Endothelial cell of umbilical vein (primary cell): ENCODE measurements at regions not wholly inside any gene's neighbourhood (a gene's known extent, or its start where the extent isn't known, plus 50 kb on each side); places are given as distances from the start of the nearest gene placed in this dataset.

Experiments used
- BruUV-seq: library from RNA; stranded (reverse); fragments of 400-500 nt; replicated peaks from 2 replicates; lab custom pipeline; 2021; lab: Mats Ljungman, UMichigan
- CTCF ChIA-PET: fragments of 300-600, 350-600 bp; sonication (Branson Sonifier 250); formaldehyde crosslinking; loops from one replicate; lab custom pipeline; 2021; ENCODE audit warnings: antibody characterized with exemption, inconsistent platforms; lab: Charles Lee
- POLR2A ChIA-PET: fragments of 300-600, 350-600 bp; sonication (Branson Sonifier 250); formaldehyde crosslinking; loops from one replicate; lab custom pipeline; 2021; ENCODE audit warnings: antibody characterized with exemption, inconsistent platforms; lab: Charles Lee
- DNase-seq: peaks from one replicate; pipeline ENCODE4 v3.0.0-alpha.2; 2011; ENCODE audit warnings: low read depth, low spot score
- FAIRE-seq: peaks from 2 replicates; lab custom pipeline; 2011; peaks lifted over from hg19 to GRCh38; lab: Jason Lieb, UNC
- H2AFZ ChIP-seq: 2 replicates; pipeline ENCODE4 v1.6.0; 2012; ENCODE audit warnings: low read depth, low read length, control low read depth, inconsistent platforms
- H3K27ac ChIP-seq: 2 replicates; pipeline ENCODE4 v1.5.1; 2011; ENCODE audit warnings: low read depth, mild to moderate bottlenecking, control low read depth, low read length, moderate library complexity; ENCODE audit not compliant: insufficient read depth
- H3K27me3 ChIP-seq, 2 experiments: 2 replicates each; pipeline versions ENCODE4 v1.6.0 to v1.6.1; 2011; ENCODE audit warnings: low read length in 2 of 2, mixed read lengths in 1 of 2; ENCODE audit not compliant: control insufficient read depth in 2 of 2, insufficient read depth in 2 of 2
- H3K36me3 ChIP-seq, 2 experiments: 2 replicates in 1 of 2; 3 replicates in 1 of 2; pipeline ENCODE4 v1.5.1; 2011; ENCODE audit warnings: low read length in 2 of 2, mild to moderate bottlenecking in 1 of 2, moderate library complexity in 1 of 2; ENCODE audit not compliant: control insufficient read depth in 2 of 2, insufficient read depth in 2 of 2; ENCODE audit errors: extremely low read depth in 1 of 2
- H3K4me1 ChIP-seq: 3 replicates; pipeline ENCODE4 v1.5.1; 2011; ENCODE audit warnings: mild to moderate bottlenecking, low read length; ENCODE audit not compliant: control insufficient read depth, insufficient read depth; ENCODE audit errors: extremely low read depth
- H3K4me2 ChIP-seq: 2 replicates; pipeline ENCODE4 v1.6.1; 2011; ENCODE audit warnings: low read length, control low read depth, mixed read lengths; ENCODE audit not compliant: insufficient read depth
- H3K4me3 ChIP-seq, 3 experiments: fragments of 200-600 bp in 1 of 3; sonication (generic), shearing (Covaris generic) in 1 of 3; replicated peaks in 1 of 3; 2 replicates each; pipeline ENCODE4 v1.5.1; 2011 to 2016; ENCODE audit warnings: control low read depth in 3 of 3, low read length in 3 of 3, mild to moderate bottlenecking in 2 of 3, inconsistent platforms in 1 of 3, low read depth in 1 of 3, moderate library complexity in 1 of 3; ENCODE audit not compliant: insufficient read depth in 1 of 3
- H3K79me2 ChIP-seq: 2 replicates; pipeline ENCODE4 v1.6.0; 2012; ENCODE audit warnings: low read length, inconsistent platforms; ENCODE audit not compliant: control insufficient read depth, insufficient read depth
- H3K9ac ChIP-seq: replicated peaks from 2 replicates; pipeline ENCODE3; 2011; ENCODE audit warnings: low read length, control low read depth; ENCODE audit not compliant: insufficient read depth; ENCODE audit errors: extremely low read depth
- H3K9me1 ChIP-seq: replicated peaks from 3 replicates; pipeline ENCODE4 v1.6.0; 2011; ENCODE audit warnings: mild to moderate bottlenecking, low read length; ENCODE audit not compliant: control insufficient read depth, insufficient read depth; ENCODE audit errors: extremely low read depth
- H3K9me3 ChIP-seq: replicated peaks from 2 replicates; pipeline ENCODE4 v1.5.1; 2012; ENCODE audit warnings: low read length, inconsistent platforms; ENCODE audit not compliant: control insufficient read depth, insufficient read depth
- H4K20me1 ChIP-seq: replicated peaks from 2 replicates; pipeline ENCODE3; 2011; ENCODE audit warnings: mild to moderate bottlenecking, low read length; ENCODE audit not compliant: control insufficient read depth, insufficient read depth; ENCODE audit errors: extremely low read depth
- CTCF ChIP-seq, 2 donors: IDR thresholded peaks; 1 replicate in 1 of 2; 2 replicates in 1 of 2; pipeline ENCODE4 v1.5.1; 2011; ENCODE audit warnings: low read length in 2 of 2, mild to moderate bottlenecking in 2 of 2, moderate library complexity in 2 of 2, control low read depth in 1 of 2, inconsistent platforms in 1 of 2, low read depth in 1 of 2; ENCODE audit not compliant: insufficient read depth in 1 of 2; ENCODE audit errors: extremely low read depth in 1 of 2
- EZH2 ChIP-seq: IDR thresholded peaks from 2 replicates; pipeline ENCODE4 v1.6.1; 2012; ENCODE audit warnings: borderline replicate concordance, low read depth, mild to moderate bottlenecking, moderate library complexity, low read length, inconsistent platforms; ENCODE audit not compliant: severe bottlenecking
- FOS ChIP-seq: IDR thresholded peaks from 2 replicates; pipeline ENCODE4 v1.6.1; 2011; ENCODE audit warnings: mild to moderate bottlenecking, low read length, moderate library complexity, borderline replicate concordance; ENCODE audit not compliant: insufficient read depth
- GATA2 ChIP-seq: IDR thresholded peaks from 2 replicates; pipeline ENCODE4 v1.7.0; 2011; ENCODE audit warnings: low read depth, mild to moderate bottlenecking, moderate library complexity, mixed read lengths, low read length; ENCODE audit not compliant: insufficient read length, insufficient read depth
- JUN ChIP-seq: IDR thresholded peaks from 2 replicates; pipeline ENCODE4 v1.6.1; 2011; ENCODE audit warnings: borderline replicate concordance, low read depth; ENCODE audit not compliant: insufficient read length, insufficient read depth
- MAX ChIP-seq: IDR thresholded peaks from 2 replicates; pipeline ENCODE4 v1.6.1; 2011; ENCODE audit not compliant: insufficient read depth, insufficient read length
- MYC ChIP-seq: IDR thresholded peaks from one replicate; pipeline ENCODE4 v1.6.1; 2011; ENCODE audit warnings: mild to moderate bottlenecking, low read depth, low read length
- POLR2A ChIP-seq: IDR thresholded peaks from 2 replicates; pipeline ENCODE4 v1.6.1; 2012; ENCODE audit warnings: low read depth, mild to moderate bottlenecking, control low read depth, low read length
- POLR2AphosphoS5 ChIP-seq: IDR thresholded peaks from 2 replicates; pipeline ENCODE4 v1.6.1; 2012; ENCODE audit warnings: low read depth, mild to moderate bottlenecking, control low read depth, low read length, moderate library complexity; ENCODE audit not compliant: insufficient read depth
- dilution Hi-C: fragments of 300-500 bp; cut with MboI; formaldehyde crosslinking; loops from one replicate; pipeline ENCODE4 v1.15.0; 2019; ENCODE audit warnings: low sequenced_read_pairs; ENCODE audit not compliant: extremely low pct_ligation_motif_present
- intact Hi-C: fragments of 100-400 bp; cut with micrococcal nuclease; formaldehyde crosslinking; loops from one replicate; pipeline ENCODE4 v1.10.0; 2022

- Histone ChIP-seq H3K36me3 (no peaks in the 10 kb centered on the region), H3K27me3 (no peaks in the 10 kb centered on the region), H3K4me3 (no peak overlapping the region), H3K4me1 (no peaks in the 10 kb centered on the region), H3K27ac (no peak overlapping the region), H3K79me2 (no peaks in the 10 kb centered on the region), H3K9ac (no peak overlapping the region), H3K9me3 (peaks cover 11% of the 10 kb centered on the region), H4K20me1 (no peaks in the 10 kb centered on the region), H3K4me2 (no peak overlapping the region), H2AFZ (no peak overlapping the region), H3K9me1 (no peaks in the 10 kb centered on the region)
- intact Hi-C loops (no loop called here), dilution Hi-C loops (no loop called here)
- TF ChIP-seq EZH2 (no peak), POLR2AphosphoS5 (no peak), GATA2 (no peak), JUN (no peak), CTCF (IDR thresholded peaks at IDR 0.05; ENCODE audit: extremely low read depth in 1 of 2, insufficient read depth in 1 of 2, low read depth in 1 of 2, low read length in 2 of 2) (no peak), MAX (no peak), MYC (no peak), FOS (no peak), POLR2A (no peak)
- no peak for FAIRE-seq
- no TSS peak for BruUV-seq
- ChIA-PET CTCF (no interaction called here), POLR2A (no interaction called here)
- no peak for DNase-seq
Measured at GRCh38 chr4:162984621-162985020, 182.1 kb downstream of the NAF1 start.
